GM12891 (cell line): ENCODE measurements at regions not wholly inside any gene's neighbourhood (a gene's known extent, or its start where the extent isn't known, plus 50 kb on each side); places are given as distances from the start of the nearest gene placed in this dataset.

Experiments used
- PAX5 ChIP-seq: IDR thresholded peaks from 2 replicates; pipeline ENCODE4 v1.6.1; 2011; ENCODE audit warnings: low read length, moderate library complexity, mild to moderate bottlenecking; ENCODE audit not compliant: insufficient read depth, severe bottlenecking
- POLR2A ChIP-seq: IDR thresholded peaks from 2 replicates; pipeline ENCODE4 v1.6.1; 2011; ENCODE audit warnings: low read depth, low read length, control low read depth
- POLR2AphosphoS5 ChIP-seq: IDR thresholded peaks from 2 replicates; pipeline ENCODE4 v1.6.1; 2011; ENCODE audit warnings: low read depth, low read length, control low read depth
- SPI1 ChIP-seq: IDR thresholded peaks from 2 replicates; pipeline ENCODE4 v1.6.1; 2011; ENCODE audit warnings: low read depth, low read length, control low read depth
- TAF1 ChIP-seq: IDR thresholded peaks from 2 replicates; pipeline ENCODE4 v1.6.1; 2011; ENCODE audit warnings: low read depth, low read length, control low read depth

DNA sequence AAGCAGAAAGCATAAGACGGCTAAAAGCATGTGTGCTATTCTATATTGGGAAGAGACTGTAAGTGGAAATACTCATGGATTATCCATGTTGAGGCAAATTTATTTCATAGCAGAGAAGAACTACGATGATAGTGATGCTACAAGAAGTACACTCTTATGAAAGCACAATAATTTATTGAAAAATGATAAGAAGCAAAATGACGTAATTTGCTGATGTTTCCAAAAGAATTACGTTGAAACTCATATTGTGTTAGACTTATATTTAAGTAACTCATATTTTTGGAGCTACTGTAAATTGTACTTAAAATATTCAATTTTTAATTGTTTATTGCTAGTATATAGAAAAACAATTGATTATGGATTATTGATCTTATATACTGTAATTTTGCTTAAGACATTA is 1622.5 kb downstream of the REEP3 start:
- no peak for TF ChIP-seq TAF1
- TF ChIP-seq POLR2A, result no peak
- TF ChIP-seq SPI1, result no peak
- no peak for TF ChIP-seq POLR2AphosphoS5
- TF ChIP-seq PAX5, result no peak
